Hematopoietic multipotent progenitor cell treated with erythropoietin and hydrocortisone succinate and interleukin-3 and kit ligand, for 4 days (in vitro differentiated cells): ENCODE measurements at regions not wholly inside any gene's neighbourhood (a gene's known extent, or its start where the extent isn't known, plus 50 kb on each side); places are given as distances from the start of the nearest gene placed in this dataset.

Experiments used
- DNase-seq: peaks from one replicate; pipeline ENCODE4 v3.0.0-alpha.2; 2015

- DNase-seq, result no peak
Measured at GRCh38 chr2:12299431-12299830, 417.3 kb upstream of the TRIB2 start.

GRCh38 chr2:12300019-12300602, 416.6 kb upstream of the TRIB2 start:
- DNase-seq, result no peak

DNA sequence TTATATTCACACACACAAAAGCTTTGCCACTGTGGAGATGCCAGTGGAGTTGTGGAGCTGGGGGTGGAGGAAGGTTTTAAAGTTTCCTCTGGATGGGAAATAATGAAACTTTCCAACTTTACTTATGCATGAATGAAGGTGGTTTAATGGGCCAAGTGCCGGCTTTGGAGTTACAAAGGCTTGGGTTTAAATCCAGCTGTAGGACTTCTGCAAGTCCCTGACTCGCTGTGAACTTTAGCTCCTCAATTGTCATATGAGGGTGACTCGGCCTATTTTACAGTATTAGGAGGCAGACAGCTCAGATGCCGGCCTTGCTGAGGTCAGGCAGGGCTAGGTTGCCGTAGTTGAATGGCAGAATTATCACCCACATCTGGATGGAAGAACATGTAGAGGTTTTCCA, 415.8 kb upstream of the TRIB2 start:
- no peak for DNase-seq

DNA sequence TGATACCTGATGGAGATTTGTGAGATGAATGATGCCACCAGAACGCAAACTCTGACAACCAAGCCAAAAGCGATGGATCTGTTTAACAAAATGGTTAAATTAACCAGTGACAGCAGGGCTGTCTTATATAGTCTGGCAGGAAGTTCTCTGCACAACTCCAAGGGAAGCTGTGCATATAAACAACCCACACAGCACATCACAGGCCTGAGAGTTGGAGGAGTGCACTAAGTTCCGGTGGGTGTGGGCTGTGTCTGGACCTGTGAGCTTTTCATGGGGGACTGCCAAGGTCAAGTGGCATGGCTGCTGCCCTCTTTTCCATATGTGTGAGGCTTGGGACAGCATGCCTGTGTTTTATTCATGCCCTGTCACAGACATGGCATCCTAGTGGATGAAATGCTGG, 414.6 kb upstream of the TRIB2 start:
- no peak for DNase-seq

DNA sequence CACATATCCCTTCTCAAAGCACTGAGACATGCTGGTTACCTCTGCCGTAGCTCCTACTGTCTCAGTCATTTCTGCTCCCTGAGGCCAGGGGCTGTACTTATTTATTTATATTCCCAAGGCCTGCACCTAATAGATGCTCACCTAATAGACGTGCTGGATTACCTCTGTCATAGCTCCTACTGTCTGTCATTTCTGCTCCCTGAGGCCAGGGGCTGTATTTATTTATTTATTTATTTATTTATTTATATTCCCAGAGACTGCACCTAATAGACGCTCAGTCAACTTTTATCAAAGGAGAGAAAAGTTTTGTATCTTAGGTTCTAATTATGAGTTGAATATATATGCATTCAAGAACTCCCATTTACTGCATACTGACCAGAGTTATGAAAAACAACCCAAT, 414.0 kb upstream of the TRIB2 start:
- DNase-seq, result no peak

GRCh38 chr2:12303181-12304030, 413.3 kb upstream of the TRIB2 start:
- DNase-seq, result peak; percentile 49

DNA sequence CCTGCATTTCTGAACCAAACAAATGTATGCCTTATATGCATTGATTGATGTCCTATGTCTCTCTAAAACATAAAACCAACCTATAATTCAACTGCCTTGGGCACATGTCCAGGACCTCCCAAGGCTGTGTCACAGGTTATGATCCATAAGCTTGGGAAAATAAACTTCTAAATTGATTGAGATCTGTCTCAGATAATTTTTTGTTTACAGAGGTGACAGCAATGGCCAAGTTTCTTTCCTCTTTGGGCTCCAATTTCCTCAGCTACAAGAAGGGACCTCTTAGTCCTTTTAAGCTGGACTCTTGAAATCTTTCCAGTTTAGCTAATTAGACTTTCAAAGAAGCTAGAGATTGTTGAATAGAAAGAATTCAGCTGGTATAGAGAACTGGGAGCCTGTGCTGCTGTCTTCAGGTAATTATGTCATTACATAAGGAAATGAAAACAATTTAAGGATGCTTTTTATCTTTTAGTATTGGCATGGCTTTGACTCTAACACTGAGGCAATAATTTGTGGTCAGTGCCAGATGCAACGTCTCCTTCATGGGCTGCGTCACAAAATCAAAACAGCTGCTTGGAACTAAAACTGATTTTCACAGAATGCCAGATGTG, 412.1 kb upstream of the TRIB2 start:
- no peak for DNase-seq

- no peak for DNase-seq
Measured at GRCh38 chr2:12305931-12306330, 410.8 kb upstream of the TRIB2 start.

DNA sequence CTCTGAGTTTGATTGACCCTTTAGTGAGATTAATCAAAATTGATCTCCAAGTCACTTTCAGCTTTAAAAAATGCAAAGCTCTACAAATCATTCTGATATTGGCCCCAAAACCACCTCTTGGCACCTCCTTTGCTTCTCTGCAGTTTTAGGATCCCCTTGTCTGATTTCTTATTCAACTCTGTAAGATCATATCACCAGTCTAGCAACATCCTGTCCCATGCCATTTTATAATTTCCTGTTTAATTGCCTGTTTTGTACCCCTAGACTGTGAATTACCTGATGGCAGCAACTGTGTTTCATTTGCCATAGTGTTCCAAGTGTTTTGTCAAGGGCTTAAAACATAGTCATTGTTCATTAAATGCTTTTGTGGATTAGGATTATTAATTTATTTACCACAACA, 406.3 kb upstream of the TRIB2 start:
- no peak for DNase-seq

DNA sequence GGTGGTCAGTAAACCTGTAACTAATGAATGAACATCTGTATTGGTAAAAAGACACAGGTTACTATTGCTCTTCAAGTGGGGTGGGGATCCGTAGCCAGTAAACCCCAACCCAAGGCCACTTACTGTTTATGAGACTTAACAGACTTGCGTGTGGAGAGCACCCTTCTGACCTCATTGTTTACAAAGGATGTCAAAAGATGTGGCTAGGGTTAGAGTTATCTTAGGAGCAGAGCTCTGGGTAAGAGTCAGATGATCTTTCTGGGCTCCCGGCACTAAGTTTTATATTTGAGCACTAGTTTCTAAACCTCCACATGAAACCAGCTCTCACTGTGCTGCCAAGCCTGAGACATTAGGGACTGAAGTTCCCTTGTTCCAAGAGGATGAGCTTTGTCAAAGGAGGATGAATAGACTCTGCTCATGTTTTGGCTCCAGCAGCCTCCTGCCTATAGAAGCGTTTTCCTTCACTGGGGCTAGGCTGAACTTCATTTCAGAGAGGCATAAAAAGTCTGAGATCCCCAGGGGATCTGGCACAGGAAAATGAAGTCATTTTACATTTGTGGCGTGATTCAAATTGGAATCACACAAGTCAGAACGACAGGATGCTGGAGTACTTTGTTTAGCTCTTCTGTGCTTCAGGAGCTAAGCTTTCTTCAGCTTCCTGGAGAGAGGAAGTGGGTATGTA, 403.1 kb upstream of the TRIB2 start:
- DNase-seq, result no peak

GRCh38 chr2:12314127-12314760, 402.5 kb upstream of the TRIB2 start:
- DNase-seq, result no peak

DNA sequence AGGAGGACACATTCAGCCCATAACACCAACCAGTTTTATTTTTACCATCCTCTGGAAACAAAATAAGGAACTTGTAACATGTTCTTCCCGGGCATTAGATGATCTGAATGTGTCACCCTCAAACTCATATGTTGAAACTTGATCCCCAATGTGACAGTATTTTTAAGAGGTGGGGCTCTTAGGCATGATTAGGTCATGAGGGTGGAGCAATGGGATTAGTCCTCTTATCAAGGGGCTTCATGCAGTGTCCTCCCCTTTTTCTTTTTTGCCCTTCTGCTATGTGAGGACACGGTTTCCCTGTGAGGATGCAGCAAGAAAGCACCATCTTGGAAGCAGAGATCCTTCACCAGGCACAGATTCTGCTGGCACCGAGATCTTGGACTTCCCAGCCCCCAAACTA, 401.5 kb upstream of the TRIB2 start:
- no peak for DNase-seq

DNA sequence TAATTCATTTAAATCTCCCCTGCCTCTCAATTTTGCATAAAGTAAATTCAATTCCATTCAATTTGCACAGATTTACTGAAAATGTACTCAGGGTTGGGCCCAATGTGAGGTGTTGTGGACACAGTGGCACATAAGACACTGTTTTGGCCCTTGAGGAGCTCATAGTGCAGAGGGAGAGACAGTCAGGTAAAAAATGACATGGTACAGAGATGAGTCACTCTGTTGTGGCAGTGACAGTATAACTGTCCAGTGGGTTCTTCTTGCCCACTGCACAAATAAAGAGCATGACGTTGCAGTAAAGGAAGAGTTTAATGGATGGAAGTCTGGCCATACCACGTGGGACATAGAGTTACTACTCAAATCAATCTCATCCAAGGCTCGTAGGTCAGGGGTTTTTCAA, 400.3 kb upstream of the TRIB2 start:
- DNase-seq, result no peak

- DNase-seq, result no peak
Measured at GRCh38 chr2:12317286-12317685, 399.4 kb upstream of the TRIB2 start.

GRCh38 chr2:12317814-12318426, 398.8 kb upstream of the TRIB2 start:
- no peak for DNase-seq

- no peak for DNase-seq
Measured at GRCh38 chr2:12318427-12319057, 398.2 kb upstream of the TRIB2 start.

DNA sequence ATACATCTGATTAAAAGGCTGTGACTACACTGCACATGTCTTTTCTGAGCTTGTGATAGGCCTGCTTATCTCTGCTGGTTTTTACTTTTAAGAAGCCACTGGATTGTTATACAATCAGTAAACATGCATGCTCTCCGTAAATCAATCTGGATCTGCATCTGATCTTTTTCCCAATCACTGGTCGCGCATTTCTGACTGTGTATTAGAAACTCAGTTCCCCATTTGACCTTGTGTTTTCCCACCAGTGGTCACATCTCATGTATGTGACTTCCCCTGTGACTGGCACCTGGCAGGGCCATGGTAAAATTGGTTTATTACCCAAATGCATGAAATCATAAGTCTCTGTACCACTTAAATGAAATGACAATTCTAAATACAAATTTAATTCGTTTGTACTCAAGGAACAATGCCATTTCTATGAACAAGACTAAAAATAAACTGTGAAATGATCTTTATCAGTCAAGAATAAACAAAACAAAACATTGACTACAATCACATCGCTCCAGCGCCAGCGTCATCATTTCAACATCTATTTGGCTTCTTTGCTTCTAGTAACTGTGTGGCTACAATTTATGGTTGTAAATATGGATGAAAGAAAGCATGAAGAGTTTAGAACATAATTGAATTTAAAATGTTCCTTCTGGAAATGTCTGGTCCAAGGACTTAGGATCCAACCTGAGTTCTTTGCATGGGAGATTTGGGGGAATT, 396.6 kb upstream of the TRIB2 start:
- DNase-seq, result peak; percentile 38

GRCh38 chr2:12320991-12321641, 395.6 kb upstream of the TRIB2 start:
- DNase-seq, result no peak

DNA sequence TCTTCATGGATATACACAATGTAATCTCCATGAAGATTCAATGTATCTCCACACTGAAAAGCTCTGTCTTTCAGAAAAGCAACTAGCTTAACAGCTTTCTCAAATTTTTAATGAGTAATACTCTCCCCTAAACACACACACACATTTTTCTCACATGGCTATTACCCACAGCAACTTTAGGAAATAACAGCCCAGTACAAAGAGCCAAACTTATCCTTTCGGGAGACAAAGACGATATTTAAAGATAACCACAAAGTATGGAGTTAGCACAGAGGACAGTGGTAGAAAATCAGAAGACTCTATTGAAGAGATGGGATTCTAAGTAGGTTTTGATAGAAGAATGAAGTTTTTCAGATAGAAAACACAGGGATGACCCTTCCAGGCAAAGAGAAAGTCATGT, 394.9 kb upstream of the TRIB2 start:
- DNase-seq, result no peak

DNA sequence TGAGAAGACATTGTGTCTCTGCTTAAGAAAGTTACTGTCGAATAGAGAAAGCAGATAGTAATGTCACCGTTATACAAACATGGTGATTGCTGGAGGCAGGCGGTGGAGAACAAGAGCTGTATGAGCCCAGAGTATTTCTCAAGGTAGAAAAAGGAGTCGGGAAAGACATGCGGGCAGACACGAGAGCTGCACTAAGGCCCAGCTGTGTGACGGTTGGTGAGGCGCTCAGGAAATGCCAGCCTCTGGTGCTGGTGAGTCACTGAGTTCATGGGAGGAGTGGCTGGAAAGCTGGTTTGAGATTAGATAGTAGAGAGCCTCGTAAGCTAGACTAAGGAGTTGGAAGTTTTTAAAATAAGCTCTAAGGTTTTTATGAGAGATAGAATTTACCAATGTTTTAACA, 390.9 kb upstream of the TRIB2 start:
- peak; percentile 83 for DNase-seq
